RWPE2 (cell line): ENCODE measurements at regions not wholly inside any gene's neighbourhood (a gene's known extent, or its start where the extent isn't known, plus 50 kb on each side); places are given as distances from the start of the nearest gene placed in this dataset.

Experiments used
- ATAC-seq: fragments of 200-7000 bp; cut with Tn5 transposase; 3 replicates; pipeline ENCODE4 v1.9.1; 2021; ENCODE audit warnings: low read depth
- DNase-seq: peaks from one replicate; pipeline ENCODE4 v3.0.0-alpha.2; 2020; ENCODE audit warnings: low spot score
- H3K27ac ChIP-seq: fragments of 450-650 bp; 2 replicates; pipeline ENCODE4 v1.5.1; 2017; ENCODE audit warnings: mild to moderate bottlenecking; ENCODE audit not compliant: poor library complexity, severe bottlenecking
- H3K27me3 ChIP-seq: fragments of 250-450 bp; sonication (Bioruptor Pico); 2 replicates; pipeline ENCODE4 v1.5.1; 2021; ENCODE audit warnings: mild to moderate bottlenecking, moderate library complexity; ENCODE audit not compliant: insufficient read depth, poor library complexity, severe bottlenecking
- H3K36me3 ChIP-seq: fragments of 250-450 bp; sonication (Bioruptor Pico); 2 replicates; pipeline ENCODE4 v1.5.1; 2020; ENCODE audit warnings: low read depth, mild to moderate bottlenecking, moderate library complexity
- H3K4me1 ChIP-seq: fragments of 250-450 bp; sonication (Bioruptor Pico); 2 replicates; pipeline ENCODE4 v1.5.1; 2021; ENCODE audit warnings: mild to moderate bottlenecking, moderate library complexity; ENCODE audit not compliant: insufficient read depth, poor library complexity, severe bottlenecking
- H3K4me3 ChIP-seq: fragments of 250-450 bp; sonication (Bioruptor Pico); 2 replicates; pipeline ENCODE4 v1.5.1; 2021; ENCODE audit warnings: mild to moderate bottlenecking, moderate library complexity; ENCODE audit not compliant: severe bottlenecking
- H3K9me3 ChIP-seq: fragments of 250-450 bp; sonication (Bioruptor Pico); 2 replicates; pipeline ENCODE4 v1.5.1; 2021; ENCODE audit warnings: mild to moderate bottlenecking, moderate library complexity; ENCODE audit not compliant: severe bottlenecking
- TF ChIP-seq, protein P1 (sequence below): fragments of 450-650 bp; IDR thresholded peaks from one replicate; pipeline ENCODE4 v1.5.1; 2017; ENCODE audit warnings: mild to moderate bottlenecking, moderate library complexity; ENCODE audit not compliant: poor library complexity, severe bottlenecking

DNA sequence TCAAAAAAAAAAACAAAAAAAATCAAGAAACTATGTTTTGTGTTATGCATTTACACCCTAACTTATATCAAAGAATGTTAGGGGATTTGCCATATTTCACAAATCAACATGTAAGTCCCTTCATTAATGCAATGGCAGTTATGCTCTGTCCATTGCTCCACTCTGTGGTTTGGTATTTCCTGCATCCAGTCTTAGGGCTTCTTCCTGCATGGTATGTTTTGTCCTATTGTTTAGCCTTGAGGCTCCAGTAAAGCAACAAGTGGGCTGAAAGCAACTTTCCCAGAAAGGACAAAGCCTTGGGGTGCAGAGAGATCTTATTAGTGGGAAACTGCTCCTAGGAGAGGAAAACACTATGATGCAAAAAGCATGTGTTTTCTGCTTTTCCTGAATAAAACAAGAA, 474.1 kb downstream of the IRS1 start:
- DNase-seq: no peak
- no peaks in the 10 kb centered on the region for H3K36me3 ChIP-seq
- ATAC-seq: no peak
- no peaks in the 10 kb centered on the region for H3K9me3 ChIP-seq
- no peak overlapping the region for H3K27ac ChIP-seq
- no peak overlapping the region for H3K4me3 ChIP-seq
- no peaks in the 10 kb centered on the region for H3K27me3 ChIP-seq
- H3K4me1 ChIP-seq: no peaks in the 10 kb centered on the region
- TF ChIP-seq, protein P1, sequence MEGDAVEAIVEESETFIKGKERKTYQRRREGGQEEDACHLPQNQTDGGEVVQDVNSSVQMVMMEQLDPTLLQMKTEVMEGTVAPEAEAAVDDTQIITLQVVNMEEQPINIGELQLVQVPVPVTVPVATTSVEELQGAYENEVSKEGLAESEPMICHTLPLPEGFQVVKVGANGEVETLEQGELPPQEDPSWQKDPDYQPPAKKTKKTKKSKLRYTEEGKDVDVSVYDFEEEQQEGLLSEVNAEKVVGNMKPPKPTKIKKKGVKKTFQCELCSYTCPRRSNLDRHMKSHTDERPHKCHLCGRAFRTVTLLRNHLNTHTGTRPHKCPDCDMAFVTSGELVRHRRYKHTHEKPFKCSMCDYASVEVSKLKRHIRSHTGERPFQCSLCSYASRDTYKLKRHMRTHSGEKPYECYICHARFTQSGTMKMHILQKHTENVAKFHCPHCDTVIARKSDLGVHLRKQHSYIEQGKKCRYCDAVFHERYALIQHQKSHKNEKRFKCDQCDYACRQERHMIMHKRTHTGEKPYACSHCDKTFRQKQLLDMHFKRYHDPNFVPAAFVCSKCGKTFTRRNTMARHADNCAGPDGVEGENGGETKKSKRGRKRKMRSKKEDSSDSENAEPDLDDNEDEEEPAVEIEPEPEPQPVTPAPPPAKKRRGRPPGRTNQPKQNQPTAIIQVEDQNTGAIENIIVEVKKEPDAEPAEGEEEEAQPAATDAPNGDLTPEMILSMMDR: no peak

DNA sequence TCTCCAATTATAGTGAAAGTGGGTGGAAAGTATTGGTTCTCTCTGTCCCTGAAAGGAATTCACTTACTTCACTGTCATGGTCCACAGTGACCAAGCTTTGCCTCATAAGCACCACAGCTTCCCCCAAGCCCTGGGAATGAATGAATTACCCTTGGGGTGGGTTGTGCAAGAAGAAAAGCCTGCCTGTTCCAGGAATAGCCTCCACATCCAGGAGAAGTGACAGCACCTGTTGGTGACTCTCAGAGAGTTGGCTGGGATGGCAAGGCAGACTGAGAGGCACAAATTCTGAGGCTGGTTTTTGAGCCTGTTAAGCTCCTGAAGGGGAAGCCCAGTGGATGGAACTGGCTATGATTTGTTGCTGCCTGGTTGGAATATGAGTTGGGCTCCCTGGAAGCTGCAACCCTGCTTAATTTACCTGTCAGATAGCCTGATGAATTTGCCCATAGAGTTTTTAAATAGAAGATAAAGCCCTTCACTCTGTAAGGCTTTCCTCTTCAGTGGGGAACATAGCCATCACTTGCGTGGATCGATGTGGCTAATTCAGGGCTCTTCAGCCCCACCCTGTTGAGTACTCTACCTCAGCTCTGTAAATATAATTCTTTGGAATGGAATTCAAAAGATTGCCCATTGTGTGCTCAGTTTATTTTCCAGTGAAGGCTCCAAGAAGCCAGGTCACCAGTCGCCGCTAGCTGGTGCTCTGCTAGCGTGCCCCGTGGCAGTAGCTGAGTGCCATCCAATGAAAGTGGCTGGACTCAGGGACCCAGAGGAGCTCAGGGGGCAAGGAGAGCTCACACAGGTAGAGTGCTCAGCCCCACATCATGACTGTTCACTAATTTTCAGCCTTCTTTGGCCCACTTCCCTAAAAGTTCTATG, 479.3 kb downstream of the IRS1 start:
- TF ChIP-seq, protein P1: no peak
- no peak overlapping the region for H3K4me3 ChIP-seq
- no peaks in the 10 kb centered on the region for H3K4me1 ChIP-seq
- ATAC-seq (no peak), DNase-seq (no peak)
- no peaks in the 10 kb centered on the region for H3K36me3 ChIP-seq
- no peak overlapping the region for H3K27ac ChIP-seq
- no peaks in the 10 kb centered on the region for H3K27me3 ChIP-seq
- H3K9me3 ChIP-seq: no peaks in the 10 kb centered on the region

DNA sequence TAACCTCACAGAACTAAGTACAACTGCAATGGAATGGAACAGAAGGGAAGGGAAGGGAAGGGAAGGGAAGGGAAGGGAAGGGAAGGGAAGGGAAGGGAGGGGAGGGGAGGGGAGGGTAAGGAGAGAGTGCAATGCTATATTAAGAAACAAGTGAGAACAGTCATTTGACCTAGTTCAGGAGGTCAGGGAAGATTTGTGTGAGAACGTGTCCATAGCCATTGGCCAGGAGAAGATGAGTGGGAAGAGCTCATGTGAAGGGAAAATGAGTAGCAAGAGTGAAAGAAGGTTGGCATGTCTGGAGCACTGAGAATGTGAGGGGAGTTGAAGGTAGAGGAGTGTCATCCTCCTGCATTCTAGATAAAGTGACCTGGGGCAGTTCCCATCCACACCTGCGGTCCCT, 481.6 kb downstream of the IRS1 start:
- ATAC-seq (no peak), DNase-seq (no peak)
- Histone ChIP-seq H3K27me3 (no peaks in the 10 kb centered on the region), H3K9me3 (no peaks in the 10 kb centered on the region), H3K4me1 (no peaks in the 10 kb centered on the region), H3K36me3 (no peaks in the 10 kb centered on the region), H3K4me3 (no peak overlapping the region), H3K27ac (no peak overlapping the region)
- TF ChIP-seq, protein P1: no peak

DNA sequence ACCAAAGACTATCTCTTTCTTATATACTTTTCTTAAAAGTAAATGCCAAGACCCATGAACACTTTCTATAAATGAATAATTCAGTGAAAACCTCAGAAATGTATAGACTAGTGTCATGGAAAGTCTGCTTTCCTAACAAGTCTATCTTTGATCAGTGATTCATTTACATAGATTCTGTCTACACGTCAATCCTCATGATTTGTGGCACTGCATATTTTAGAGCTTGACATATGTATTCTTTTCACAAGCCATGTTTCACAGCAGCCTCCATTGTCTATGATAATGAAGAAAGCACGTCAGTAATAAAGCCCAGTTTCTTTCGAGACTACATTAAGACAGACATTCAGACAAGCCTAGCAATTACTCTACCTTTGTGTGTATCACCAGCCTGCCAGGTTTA, 486.6 kb downstream of the IRS1 start:
- no peak overlapping the region for H3K4me3 ChIP-seq
- no peaks in the 10 kb centered on the region for H3K27me3 ChIP-seq
- H3K27ac ChIP-seq: no peak overlapping the region
- no peaks in the 10 kb centered on the region for H3K36me3 ChIP-seq
- H3K4me1 ChIP-seq: no peaks in the 10 kb centered on the region
- DNase-seq (no peak), ATAC-seq (no peak)
- H3K9me3 ChIP-seq: no peaks in the 10 kb centered on the region
- TF ChIP-seq, protein P1: no peak

DNA sequence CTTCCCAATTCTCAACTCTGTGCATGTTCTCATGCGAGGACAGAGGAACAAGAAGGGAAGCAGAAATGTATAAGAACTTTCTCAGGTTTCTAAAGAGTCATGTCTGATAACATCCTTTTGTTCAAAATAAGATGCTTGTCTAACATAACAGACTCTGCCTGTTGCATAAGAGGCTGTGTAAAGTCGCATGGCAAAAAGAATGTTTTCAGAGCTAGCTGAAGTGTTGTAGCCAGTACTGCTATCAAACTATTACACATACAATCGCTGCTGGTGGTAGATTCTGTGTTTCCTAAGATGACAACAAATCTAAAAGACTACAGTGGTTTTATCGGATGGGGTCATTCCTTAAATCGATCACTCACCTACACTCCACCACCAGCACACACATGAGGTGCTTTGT, 487.5 kb downstream of the IRS1 start:
- H3K27ac ChIP-seq: no peak overlapping the region
- no peak for ATAC-seq

More for the DNA sequence above, 487.5 kb downstream of the IRS1 start:
- TF ChIP-seq, protein P1: no peak
- Histone ChIP-seq H3K9me3 (no peaks in the 10 kb centered on the region), H3K4me3 (no peak overlapping the region), H3K27me3 (no peaks in the 10 kb centered on the region), H3K36me3 (no peaks in the 10 kb centered on the region), H3K4me1 (no peaks in the 10 kb centered on the region)
- DNase-seq: no peak
